T-helper 1 cell (primary cell): ENCODE measurements at regions not wholly inside any gene's neighbourhood (a gene's known extent, or its start where the extent isn't known, plus 50 kb on each side); places are given as distances from the start of the nearest gene placed in this dataset.

Source experiments
- DNase-seq, 5 donors: peaks; one replicate each; pipeline ENCODE4 v3.0.0-alpha.2; 2012 to 2020

GRCh38 chr7:124692425-124692824 lies 73.2 kb downstream of the GPR37 start:
- no peak for DNase-seq

- no peak for DNase-seq
Observed at GRCh38 chr7:124690840-124691239, 74.8 kb downstream of the GPR37 start.

GRCh38 chr7:124689931-124690330 lies 75.7 kb downstream of the GPR37 start:
- DNase-seq, result no peak

GRCh38 chr7:124689523-124689922 lies 76.1 kb downstream of the GPR37 start:
- no peak for DNase-seq

GRCh38 chr7:124688991-124689390 lies 76.6 kb downstream of the GPR37 start:
- no peak for DNase-seq

- DNase-seq, result no peak
Observed at GRCh38 chr7:124686543-124687171, 78.9 kb downstream of the GPR37 start.

GRCh38 chr7:124681946-124682345 lies 83.6 kb downstream of the GPR37 start:
- DNase-seq, result no peak

- no peak for DNase-seq
Observed at GRCh38 chr7:124680304-124680703, 85.3 kb downstream of the GPR37 start.

GRCh38 chr7:124679586-124680225 lies 85.9 kb downstream of the GPR37 start:
- no peak for DNase-seq

GRCh38 chr7:124679146-124679545 lies 86.4 kb downstream of the GPR37 start:
- no peak for DNase-seq

GRCh38 chr7:124674451-124674850 lies 91.1 kb downstream of the GPR37 start:
- no peak for DNase-seq

- DNase-seq, result no peak
Observed at GRCh38 chr7:124672011-124672410, 93.6 kb downstream of the GPR37 start.

- DNase-seq, result no peak
Observed at GRCh38 chr7:124667312-124668153, 98.1 kb downstream of the GPR37 start.

GRCh38 chr7:124662937-124663336 lies 102.7 kb downstream of the GPR37 start:
- DNase-seq, result no peak

- DNase-seq, result no peak
Observed at GRCh38 chr7:124662372-124662771, 103.2 kb downstream of the GPR37 start.

- no peak for DNase-seq
Observed at GRCh38 chr7:124655990-124656389, 109.6 kb downstream of the GPR37 start.

- DNase-seq, result no peak
Observed at GRCh38 chr7:124652237-124652636, 113.4 kb downstream of the GPR37 start.

- DNase-seq, result no peak
Observed at GRCh38 chr7:124651136-124651535, 114.5 kb downstream of the GPR37 start.

GRCh38 chr7:124649397-124650014 lies 116.1 kb downstream of the GPR37 start:
- DNase-seq, result no peak

- DNase-seq, result no peak
Observed at GRCh38 chr7:124647630-124648306, 117.8 kb downstream of the GPR37 start.

- DNase-seq, result no peak
Observed at GRCh38 chr7:124645704-124646103, 119.9 kb downstream of the GPR37 start.

GRCh38 chr7:124643311-124643811 lies 122.2 kb downstream of the GPR37 start:
- no peak for DNase-seq

- DNase-seq, result no peak
Observed at GRCh38 chr7:124635416-124635815, 130.2 kb downstream of the GPR37 start.
